Activated gamma-delta T cell treated with anti-CD3 and anti-CD28 coated beads, Interleukin-2, amount 50 U/mL, for 16 hours (primary cell): ENCODE measurements at regions not wholly inside any gene's neighbourhood (a gene's known extent, or its start where the extent isn't known, plus 50 kb on each side); places are given as distances from the start of the nearest gene placed in this dataset.

Source experiments
- DNase-seq: peaks from one replicate; pipeline ENCODE4 v3.0.0-alpha.2; 2020; ENCODE audit warnings: low read depth

DNA sequence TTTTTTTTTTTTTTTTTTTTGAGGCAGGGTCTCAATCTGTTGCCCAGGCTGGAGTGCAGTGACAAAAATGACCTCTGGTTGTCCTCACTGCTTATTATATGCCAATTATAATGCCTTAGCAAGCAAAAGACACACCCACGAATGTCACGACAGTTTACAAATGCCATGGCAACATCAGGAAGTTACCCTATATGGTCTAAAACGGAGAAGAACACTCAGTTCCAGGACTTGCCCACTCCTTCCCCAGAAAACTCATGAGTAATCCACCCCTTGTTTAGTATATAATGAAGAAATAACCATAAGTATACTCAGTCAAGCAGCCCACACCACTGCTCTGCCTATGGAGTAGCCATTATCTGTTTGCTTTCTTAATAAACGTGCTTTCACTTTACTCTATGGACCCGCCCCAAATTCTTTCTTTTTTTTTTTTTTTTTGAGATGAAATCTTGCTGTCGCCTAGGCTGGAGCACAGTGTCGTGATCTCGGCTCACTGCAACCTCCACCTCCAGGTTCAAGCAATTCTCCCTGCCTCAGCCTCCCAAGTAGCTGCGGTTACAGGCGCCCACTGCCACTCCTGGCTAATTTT is 106.2 kb downstream of the SMIM20 start:
- no peak for DNase-seq

GRCh38 chr4:26020881-26021280 is 106.9 kb downstream of the SMIM20 start:
- no peak for DNase-seq

DNA sequence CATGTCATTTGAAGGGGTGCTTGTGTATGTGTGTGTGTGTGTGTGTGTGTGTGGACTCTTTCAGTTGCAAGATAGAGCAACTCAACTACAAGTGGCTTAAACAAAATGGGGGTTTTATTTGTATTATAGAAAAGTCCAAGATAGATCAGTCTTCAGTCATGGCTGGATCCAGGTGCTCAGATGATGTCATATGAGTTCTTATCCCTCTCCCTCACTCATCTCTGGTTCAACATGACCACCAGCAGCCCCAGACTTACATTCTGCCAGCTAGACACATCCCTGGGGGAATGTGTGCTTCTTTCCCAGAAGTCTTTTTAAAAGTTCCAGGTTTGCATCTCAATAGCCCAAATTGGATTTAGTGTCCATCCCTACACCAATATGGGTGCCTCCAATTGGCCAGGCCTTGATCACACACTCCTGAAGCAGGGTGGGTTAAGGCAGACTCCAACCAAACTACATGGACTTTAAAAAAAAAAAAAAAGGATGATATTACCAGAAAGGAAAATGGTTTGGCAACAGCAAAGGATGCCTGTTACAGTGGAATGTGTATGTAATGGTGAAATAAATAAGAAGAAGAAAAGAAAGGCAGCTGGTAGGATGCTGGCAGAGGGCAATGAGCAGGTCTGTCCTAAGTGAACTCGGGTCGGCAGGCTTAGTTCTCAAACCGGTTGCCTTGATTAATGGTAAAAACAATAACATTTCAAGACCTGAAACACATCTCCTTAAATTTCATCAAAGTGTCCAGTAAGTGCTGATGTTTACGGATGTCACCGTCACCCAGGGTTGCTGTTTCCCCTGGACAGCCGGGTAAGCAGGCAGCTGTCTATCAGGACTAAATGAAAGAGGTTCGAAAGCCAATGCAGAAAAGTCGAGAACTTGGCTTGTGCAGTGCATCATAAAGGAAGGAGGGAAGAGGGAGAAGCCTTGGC is 107.7 kb downstream of the SMIM20 start:
- DNase-seq = no peak

- no peak for DNase-seq
Observed at GRCh38 chr4:26022346-26023202, 108.6 kb downstream of the SMIM20 start.

GRCh38 chr4:26023203-26023972 is 109.4 kb downstream of the SMIM20 start:
- DNase-seq = no peak

- DNase-seq = no peak
Observed at GRCh38 chr4:26024079-26024478, 110.1 kb downstream of the SMIM20 start.

- DNase-seq = no peak
Observed at GRCh38 chr4:26028133-26028792, 114.2 kb downstream of the SMIM20 start.

- peak; percentile 52 for DNase-seq
Observed at GRCh38 chr4:26028793-26029567, 115.0 kb downstream of the SMIM20 start.

DNA sequence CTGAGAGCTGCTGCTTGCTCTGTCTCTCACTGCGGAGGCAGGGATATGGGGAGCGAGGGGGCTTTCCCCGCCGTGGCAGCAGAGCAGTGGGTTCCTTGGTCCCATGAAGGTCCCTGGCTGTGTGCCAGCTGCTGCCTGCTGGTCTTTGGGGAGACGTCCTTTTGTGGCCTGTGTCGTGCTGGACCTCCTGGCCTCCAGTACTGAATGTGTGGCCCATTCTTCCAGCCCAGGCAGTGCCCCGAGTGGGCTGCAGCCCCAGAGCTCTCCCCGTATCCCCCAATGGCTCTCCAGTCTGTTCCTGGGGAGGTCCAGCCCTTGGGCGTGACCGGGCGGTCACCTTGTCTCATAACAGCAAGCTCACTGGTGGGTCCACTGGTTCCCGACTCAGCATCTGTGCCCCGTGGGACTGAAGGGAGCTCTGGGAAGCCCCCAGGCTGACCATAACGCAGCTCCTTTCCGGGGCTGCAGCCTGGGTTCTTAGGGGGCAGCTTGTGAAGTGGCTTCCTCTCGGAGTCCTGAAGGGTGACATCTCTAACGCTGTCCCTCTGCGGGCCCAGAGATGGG is 115.6 kb downstream of the SMIM20 start:
- no peak for DNase-seq

GRCh38 chr4:26030260-26030667 is 116.2 kb downstream of the SMIM20 start:
- DNase-seq = no peak

- no peak for DNase-seq
Observed at GRCh38 chr4:26030780-26031179, 116.8 kb downstream of the SMIM20 start.

GRCh38 chr4:26031704-26032103 is 117.7 kb downstream of the SMIM20 start:
- DNase-seq = no peak

GRCh38 chr4:26032142-26032541 is 118.1 kb downstream of the SMIM20 start:
- no peak for DNase-seq

DNA sequence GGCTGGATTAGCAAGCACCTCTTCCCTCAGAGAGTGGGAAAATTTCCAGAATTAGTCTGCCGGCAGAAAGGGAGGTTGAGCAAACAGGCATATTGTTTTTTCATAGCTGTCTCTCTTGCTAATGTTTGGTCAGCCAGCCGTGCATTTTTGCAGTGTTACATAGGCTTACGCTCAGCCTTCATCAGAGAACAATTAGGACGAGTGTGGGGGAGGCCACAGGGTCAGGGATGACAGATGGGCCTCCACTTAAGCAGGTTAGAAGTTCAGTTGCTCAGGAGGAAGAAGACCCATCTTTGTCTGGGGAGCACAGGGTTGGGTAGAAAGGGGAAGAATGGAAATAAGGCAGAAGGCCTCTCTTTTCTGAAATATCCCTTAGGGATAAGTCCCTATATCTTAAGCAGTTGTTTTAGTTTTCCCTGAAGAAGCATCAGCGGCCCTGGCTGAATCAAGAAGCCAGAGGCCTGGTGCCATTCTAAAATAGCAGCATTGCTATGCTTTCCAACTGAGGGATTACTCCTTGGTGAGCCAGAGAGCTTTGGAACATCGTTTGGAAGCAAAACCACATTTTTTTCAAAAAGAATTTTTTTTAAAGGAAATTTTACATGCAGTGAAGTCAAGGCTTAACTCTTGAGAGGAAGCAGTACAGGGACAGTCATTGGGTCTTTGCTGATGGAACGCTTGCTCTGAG is 118.8 kb downstream of the SMIM20 start:
- no peak for DNase-seq

DNA sequence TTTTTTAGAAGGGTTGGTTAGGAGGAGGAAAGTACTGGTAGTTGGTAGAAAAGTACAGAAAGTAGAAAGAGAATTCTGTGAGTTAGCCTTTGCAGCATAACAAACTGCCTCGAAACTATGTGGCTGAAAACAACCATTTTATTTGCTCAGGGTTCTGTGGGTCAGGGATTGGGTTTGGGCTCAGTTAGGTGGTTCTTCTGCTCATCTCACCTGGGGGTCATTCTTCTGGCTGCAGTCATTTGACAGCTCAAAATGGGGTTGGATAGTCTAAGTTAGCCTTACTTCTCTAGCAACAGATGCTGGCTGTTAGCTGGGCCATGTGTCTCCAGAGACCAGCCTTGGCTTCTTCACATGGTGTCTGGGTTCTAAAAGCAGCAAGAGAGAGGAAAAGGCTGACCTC is 119.4 kb downstream of the SMIM20 start:
- no peak for DNase-seq

GRCh38 chr4:26034849-26035248 is 120.8 kb downstream of the SMIM20 start:
- DNase-seq = no peak

DNA sequence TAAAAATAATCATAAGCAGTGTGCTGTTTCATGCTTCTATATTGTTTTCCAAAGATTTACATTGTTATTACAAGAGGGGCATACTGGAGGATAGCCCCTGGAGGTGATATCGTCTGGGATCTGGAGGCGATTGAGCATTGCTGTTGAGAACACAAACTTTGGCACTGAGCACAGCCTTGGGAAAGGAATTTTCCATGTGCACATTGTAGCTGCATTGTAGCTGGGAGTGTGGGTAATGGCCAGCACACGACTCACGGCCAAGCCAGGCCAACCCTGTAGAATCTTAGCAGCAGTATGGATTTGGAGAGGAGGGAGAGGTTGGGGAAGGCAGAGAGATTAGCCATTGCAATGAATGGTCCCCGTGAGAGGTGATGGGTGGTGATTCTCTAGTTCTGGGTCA is 121.9 kb downstream of the SMIM20 start:
- DNase-seq = no peak

GRCh38 chr4:26039639-26040359 is 125.8 kb downstream of the SMIM20 start:
- no peak for DNase-seq

- no peak for DNase-seq
Observed at GRCh38 chr4:26044524-26044923, 130.5 kb downstream of the SMIM20 start.
